Hepatocyte (in vitro differentiated cells): ENCODE measurements at regions not wholly inside any gene's neighbourhood (a gene's known extent, or its start where the extent isn't known, plus 50 kb on each side); places are given as distances from the start of the nearest gene placed in this dataset.

ENCODE experiments used
- DNase-seq: peaks from one replicate; pipeline ENCODE4 v3.0.0-alpha.2; 2016; ENCODE audit warnings: low spot score
- H2AFZ ChIP-seq: fragments of 200-600 bp; sonication (generic); 2 replicates; pipeline ENCODE4 v1.6.0; 2016; ENCODE audit warnings: antibody characterized with exemption, mild to moderate bottlenecking
- H3K27ac ChIP-seq: fragments of 200-600 bp; sonication (generic); 2 replicates; pipeline ENCODE4 v1.5.1; 2016; ENCODE audit warnings: mild to moderate bottlenecking
- H3K27me3 ChIP-seq: fragments of 200-600 bp; sonication (generic); 2 replicates; pipeline ENCODE4 v1.6.1; 2016
- H3K36me3 ChIP-seq: fragments of 200-600 bp; sonication (generic); replicated peaks from 2 replicates; pipeline ENCODE4 v1.5.1; 2016; ENCODE audit warnings: low read depth; ENCODE audit not compliant: insufficient read depth
- H3K4me1 ChIP-seq: fragments of 200-600 bp; sonication (generic); 2 replicates; pipeline ENCODE4 v1.5.1; 2016; ENCODE audit warnings: mild to moderate bottlenecking, moderate library complexity; ENCODE audit not compliant: insufficient read depth
- H3K4me2 ChIP-seq: fragments of 200-600 bp; sonication (generic); 2 replicates; pipeline ENCODE4 v1.6.0; 2016
- H3K4me3 ChIP-seq: fragments of 200-600 bp; sonication (generic); 2 replicates; pipeline ENCODE4 v1.5.1; 2016; ENCODE audit warnings: mild to moderate bottlenecking
- H3K79me2 ChIP-seq: fragments of 200-600 bp; sonication (generic); 2 replicates; pipeline ENCODE4 v1.6.0; 2017; ENCODE audit warnings: mild to moderate bottlenecking
- H3K9me2 ChIP-seq: fragments of 200-600 bp; sonication (generic); replicated peaks from 2 replicates; pipeline ENCODE4 v1.6.0; 2017; ENCODE audit warnings: mild to moderate bottlenecking; ENCODE audit not compliant: insufficient read depth
- H3K9me3 ChIP-seq: fragments of 200-600 bp; sonication (generic); 2 replicates; pipeline ENCODE4 v1.5.1; 2016; ENCODE audit warnings: low read depth, mild to moderate bottlenecking
- H4K20me1 ChIP-seq: fragments of 200-600 bp; sonication (generic); 2 replicates; pipeline ENCODE4 v1.6.0; 2016; ENCODE audit warnings: mild to moderate bottlenecking; ENCODE audit not compliant: insufficient read depth, poor library complexity, severe bottlenecking
- CTCF ChIP-seq: fragments of 200-600 bp; sonication (generic); IDR thresholded peaks from 2 replicates; pipeline ENCODE4 v1.5.1; 2016; ENCODE audit warnings: antibody characterized with exemption, mild to moderate bottlenecking; ENCODE audit not compliant: poor library complexity
- EZH2 ChIP-seq: fragments of 200-600 bp; sonication (generic); IDR thresholded peaks from 2 replicates; pipeline ENCODE4 v1.6.1; 2016; ENCODE audit warnings: antibody characterized with exemption, mild to moderate bottlenecking, borderline replicate concordance
- EZH2phosphoT487 ChIP-seq: fragments of 200-600 bp; sonication (generic); IDR thresholded peaks from one replicate; pipeline ENCODE4 v1.6.1; 2018; ENCODE audit warnings: antibody characterized with exemption, mild to moderate bottlenecking, low read depth, moderate library complexity; ENCODE audit not compliant: unreplicated experiment, severe bottlenecking
- WGBS: methylation state at CpG from one replicate; pipeline ENCODE4 v1.1.6; 2016; ENCODE audit warnings: low lambda C conversion rate; ENCODE audit errors: missing lambda C conversion rate; 5-methylcytosine and 5-hydroxymethylcytosine counted together

GRCh38 chr3:107925851-107926250 lies 165.0 kb downstream of the CD47 start:
- H4K20me1 ChIP-seq = no peaks in the 10 kb centered on the region
- H3K36me3 ChIP-seq = no peaks in the 10 kb centered on the region
- H3K4me2 ChIP-seq = no peak overlapping the region
- TF ChIP-seq EZH2 (no peak), EZH2phosphoT487 (no peak), CTCF (no peak)
- no peak overlapping the region for H2AFZ ChIP-seq
- no peak overlapping the region for H3K27ac ChIP-seq
- no peaks in the 10 kb centered on the region for H3K27me3 ChIP-seq
- no peaks in the 10 kb centered on the region for H3K4me1 ChIP-seq
- H3K79me2 ChIP-seq = no peaks in the 10 kb centered on the region
- H3K9me3 ChIP-seq = no peaks in the 10 kb centered on the region
- no peak overlapping the region for H3K4me3 ChIP-seq
- no peaks in the 10 kb centered on the region for H3K9me2 ChIP-seq
- 89% methylated on average over 5 of the region's 5 CpGs for WGBS
- no peak for DNase-seq

DNA sequence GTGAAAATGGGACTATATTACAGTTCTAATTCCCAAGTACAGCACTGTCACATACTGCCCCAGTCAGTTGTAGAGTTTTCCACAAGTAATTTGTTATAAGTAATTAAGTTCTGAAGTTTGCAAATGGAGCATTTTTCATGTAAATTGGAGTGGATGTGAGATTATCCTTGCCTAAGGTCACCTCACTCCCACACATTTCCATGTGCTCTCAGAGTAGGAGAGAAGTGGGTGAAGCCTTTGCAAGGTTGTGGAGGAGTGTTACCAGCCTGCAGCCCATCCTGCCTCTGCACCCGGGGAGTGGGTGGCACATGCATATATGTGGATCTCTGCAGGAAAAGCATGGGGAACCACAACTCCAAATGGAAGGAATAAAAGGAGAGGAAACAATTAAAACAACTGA lies 169.8 kb downstream of the CD47 start:
- H4K20me1 ChIP-seq = no peaks in the 10 kb centered on the region
- no peak overlapping the region for H3K4me3 ChIP-seq
- no peaks in the 10 kb centered on the region for H3K4me1 ChIP-seq
- no peaks in the 10 kb centered on the region for H3K36me3 ChIP-seq
- no peak overlapping the region for H3K27ac ChIP-seq
- WGBS = 80% methylated on average over 1 of the region's 1 CpG
- no peak overlapping the region for H2AFZ ChIP-seq
- H3K79me2 ChIP-seq = no peaks in the 10 kb centered on the region
- H3K27me3 ChIP-seq = peaks cover 7% of the 10 kb centered on the region
- no peak overlapping the region for H3K4me2 ChIP-seq
- DNase-seq = no peak
- H3K9me2 ChIP-seq = no peaks in the 10 kb centered on the region
- no peak for TF ChIP-seq CTCF
- TF ChIP-seq EZH2phosphoT487 = no peak
- TF ChIP-seq EZH2 = no peak
- no peaks in the 10 kb centered on the region for H3K9me3 ChIP-seq

DNA sequence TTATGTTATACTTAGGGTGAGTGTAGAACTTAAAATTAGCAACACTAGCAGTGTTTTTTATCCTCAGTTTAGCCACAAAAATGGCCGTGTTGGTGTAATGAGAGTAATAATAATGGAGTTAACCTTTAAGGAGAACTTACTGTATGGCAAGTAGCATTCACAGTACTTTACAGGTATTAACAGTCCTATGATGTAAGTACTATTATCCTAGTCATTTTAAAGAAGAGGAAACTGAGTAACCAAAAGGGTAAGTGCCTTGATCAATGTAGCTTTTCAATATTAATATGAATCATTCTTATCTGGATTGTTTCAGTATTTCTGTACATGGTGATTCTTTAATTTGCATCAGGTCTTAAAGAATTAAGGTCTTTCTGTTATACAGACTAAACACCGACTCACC lies 170.3 kb downstream of the CD47 start:
- no peak for DNase-seq
- no peaks in the 10 kb centered on the region for H3K36me3 ChIP-seq
- no peaks in the 10 kb centered on the region for H3K4me1 ChIP-seq
- TF ChIP-seq CTCF = no peak
- no peak for TF ChIP-seq EZH2phosphoT487
- TF ChIP-seq EZH2 = no peak
- no peak overlapping the region for H3K27ac ChIP-seq
- H4K20me1 ChIP-seq = no peaks in the 10 kb centered on the region
- no peaks in the 10 kb centered on the region for H3K9me3 ChIP-seq
- no peak overlapping the region for H2AFZ ChIP-seq
- no peaks in the 10 kb centered on the region for H3K9me2 ChIP-seq
- H3K4me2 ChIP-seq = no peak overlapping the region
- WGBS = 86% methylated on average over 2 of the region's 2 CpGs
- no peak overlapping the region for H3K4me3 ChIP-seq
- peaks cover 7% of the 10 kb centered on the region for H3K27me3 ChIP-seq
- no peaks in the 10 kb centered on the region for H3K79me2 ChIP-seq

DNA sequence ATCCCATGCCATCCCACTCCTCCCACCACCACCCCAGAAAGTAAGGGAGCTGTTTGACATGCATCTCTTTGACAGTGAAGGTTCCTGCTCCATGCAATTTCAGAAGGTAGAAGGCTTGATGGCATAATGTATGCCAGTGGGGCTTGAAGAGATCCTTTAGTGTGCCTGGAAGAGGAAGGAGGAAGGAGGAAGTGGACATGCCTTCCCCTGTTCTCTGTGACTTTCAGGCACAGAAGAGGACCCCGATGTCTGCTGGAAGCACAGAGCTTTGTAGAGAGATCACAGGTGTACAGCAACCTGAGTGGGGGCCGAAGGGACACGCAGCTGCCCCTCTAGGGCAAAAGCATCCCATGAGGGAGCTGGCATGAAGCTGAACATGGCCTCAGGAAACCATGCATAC lies 171.6 kb downstream of the CD47 start:
- no peaks in the 10 kb centered on the region for H3K9me2 ChIP-seq
- DNase-seq = no peak
- H4K20me1 ChIP-seq = no peaks in the 10 kb centered on the region
- no peak overlapping the region for H3K4me2 ChIP-seq
- peaks cover 7% of the 10 kb centered on the region for H3K27me3 ChIP-seq
- no peak overlapping the region for H3K27ac ChIP-seq
- no peaks in the 10 kb centered on the region for H3K79me2 ChIP-seq
- WGBS = 56% methylated on average over 3 of the region's 3 CpGs
- H3K4me3 ChIP-seq = no peak overlapping the region
- no peak overlapping the region for H2AFZ ChIP-seq
- H3K36me3 ChIP-seq = no peaks in the 10 kb centered on the region
- no peak for TF ChIP-seq EZH2
- TF ChIP-seq EZH2phosphoT487 = no peak
- no peak for TF ChIP-seq CTCF
- H3K9me3 ChIP-seq = no peaks in the 10 kb centered on the region
- no peaks in the 10 kb centered on the region for H3K4me1 ChIP-seq
